ENCODE measurements at regions not wholly inside any gene's neighbourhood (a gene's known extent, or its start where the extent isn't known, plus 50 kb on each side); places are given as distances from the start of the nearest gene placed in this dataset.
A peak's percentile ranks its signal among the peaks of the same experiment; 100 is the strongest.

GRCh38 chr3:73808862-73809509 lies 184.2 kb upstream of the PDZRN3 start:
- no peak overlapping the region for H3K4me3 ChIP-seq
- intact Hi-C loops (cut with DNase I; ENCODE audit: low total_unique reads), result loop anchor here (10.0 kb wide), 1 partner anchor 294 kb away; no protein-coding TSS in a partner anchor

DNA sequence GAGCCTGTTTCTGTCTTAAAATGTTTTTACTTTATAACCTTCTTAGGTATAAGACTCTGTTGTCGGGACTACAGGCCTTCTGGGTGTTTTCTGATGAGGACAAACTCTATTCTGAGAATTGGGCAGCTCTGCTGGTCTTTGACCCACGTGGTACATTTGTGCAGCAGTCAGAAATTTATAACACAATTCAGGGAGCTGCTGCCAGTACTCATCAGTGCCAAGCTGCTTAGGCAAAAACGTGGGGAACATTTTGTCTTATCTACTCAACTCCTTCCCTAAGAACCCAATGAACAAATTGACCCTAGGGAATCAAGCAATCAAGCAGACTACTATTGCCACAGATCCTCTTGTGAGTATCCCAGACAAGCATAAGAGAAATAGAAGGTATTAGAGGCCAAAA lies 180.7 kb upstream of the PDZRN3 start:
- DNase-seq, result peak; percentile 87 to 92
- Histone ChIP-seq H3K9me3 (no peaks in the 10 kb centered on the region), H3K27ac (peak overlapping the region; percentile 78 to 89), H3K4me3 (no peak overlapping the region), H3K36me3 (no peaks in the 10 kb centered on the region), H3K27me3 (no peaks in the 10 kb centered on the region), H3K4me1 (peaks cover 0 to 48% (median 15%) of the 10 kb centered on the region in 4 donors)
- TF ChIP-seq, protein P1, sequence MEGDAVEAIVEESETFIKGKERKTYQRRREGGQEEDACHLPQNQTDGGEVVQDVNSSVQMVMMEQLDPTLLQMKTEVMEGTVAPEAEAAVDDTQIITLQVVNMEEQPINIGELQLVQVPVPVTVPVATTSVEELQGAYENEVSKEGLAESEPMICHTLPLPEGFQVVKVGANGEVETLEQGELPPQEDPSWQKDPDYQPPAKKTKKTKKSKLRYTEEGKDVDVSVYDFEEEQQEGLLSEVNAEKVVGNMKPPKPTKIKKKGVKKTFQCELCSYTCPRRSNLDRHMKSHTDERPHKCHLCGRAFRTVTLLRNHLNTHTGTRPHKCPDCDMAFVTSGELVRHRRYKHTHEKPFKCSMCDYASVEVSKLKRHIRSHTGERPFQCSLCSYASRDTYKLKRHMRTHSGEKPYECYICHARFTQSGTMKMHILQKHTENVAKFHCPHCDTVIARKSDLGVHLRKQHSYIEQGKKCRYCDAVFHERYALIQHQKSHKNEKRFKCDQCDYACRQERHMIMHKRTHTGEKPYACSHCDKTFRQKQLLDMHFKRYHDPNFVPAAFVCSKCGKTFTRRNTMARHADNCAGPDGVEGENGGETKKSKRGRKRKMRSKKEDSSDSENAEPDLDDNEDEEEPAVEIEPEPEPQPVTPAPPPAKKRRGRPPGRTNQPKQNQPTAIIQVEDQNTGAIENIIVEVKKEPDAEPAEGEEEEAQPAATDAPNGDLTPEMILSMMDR (IDR thresholded peaks at IDR 0.05), result no peak
- intact Hi-C loops (cut with DNase I; ENCODE audit: low total_unique reads), result loop anchor here (10.0 kb wide), 1 partner anchor 291 kb away; no protein-coding TSS in a partner anchor

More at GRCh38 chr3:73808862-73809509, 184.2 kb upstream of the PDZRN3 start:
- Histone ChIP-seq H3K4me1 (peaks cover 0 to 31% (median 15%) of the 10 kb centered on the region in 4 donors), H3K27ac (no peak overlapping the region), H3K36me3 (no peaks in the 10 kb centered on the region), H3K27me3 (no peaks in the 10 kb centered on the region), H3K9me3 (no peaks in the 10 kb centered on the region)
- DNase-seq, result no peak
- TF ChIP-seq, protein P1 (IDR thresholded peaks at IDR 0.05), result no peak

DNA sequence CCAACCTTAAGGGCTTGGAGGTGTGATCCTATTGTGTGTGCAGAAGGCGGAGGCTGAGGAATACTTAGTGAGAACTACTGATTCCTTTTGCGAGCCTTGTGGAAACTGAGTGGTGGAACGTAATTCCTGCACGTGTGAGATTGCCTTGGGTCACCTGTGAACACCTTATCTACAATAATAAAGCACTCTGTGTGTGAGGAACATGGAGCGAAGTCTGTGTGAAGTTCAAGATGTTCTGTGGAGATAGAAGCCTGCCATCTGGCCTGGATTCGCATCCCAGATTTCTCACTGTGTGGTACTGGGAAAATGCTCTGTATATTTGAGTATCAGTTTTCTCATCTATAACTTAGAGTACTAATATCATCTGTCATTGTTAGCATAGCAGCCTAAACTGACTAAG lies 179.5 kb upstream of the PDZRN3 start:
- peaks cover 0 to 48% (median 15%) of the 10 kb centered on the region in 4 donors for H3K4me1 ChIP-seq
- intact Hi-C loops (cut with DNase I; ENCODE audit: low total_unique reads), result loop anchor here (10.0 kb wide), 1 partner anchor 289 kb away; no protein-coding TSS in a partner anchor
- H3K27ac ChIP-seq, result peak overlapping the region; percentile 75 to 78
- H3K4me3 ChIP-seq, result no peak overlapping the region
- TF ChIP-seq, protein P1 (IDR thresholded peaks at IDR 0.05), result no peak
- H3K36me3 ChIP-seq, result no peaks in the 10 kb centered on the region
- no peaks in the 10 kb centered on the region for H3K9me3 ChIP-seq
- DNase-seq, result no peak
- H3K27me3 ChIP-seq, result no peaks in the 10 kb centered on the region

DNA sequence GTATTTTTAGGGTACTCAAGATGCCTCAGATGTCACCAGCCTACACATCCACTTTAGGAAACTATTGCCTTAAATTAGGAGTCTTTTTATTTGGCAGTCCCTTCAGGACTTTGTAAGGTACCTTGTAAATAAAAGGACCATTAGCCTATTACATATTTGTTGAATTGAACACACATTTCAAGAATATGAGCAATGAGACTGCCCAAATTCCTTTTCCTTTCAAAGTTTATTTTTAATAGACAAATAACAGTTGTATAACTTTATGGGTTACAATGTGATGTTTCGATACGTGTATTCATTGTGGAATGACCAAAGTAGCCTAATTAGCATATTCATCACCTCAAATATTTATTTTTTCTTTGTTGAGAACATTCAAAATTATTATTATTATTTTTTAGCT lies 176.7 kb upstream of the PDZRN3 start:
- Histone ChIP-seq H3K4me1 (peaks cover 0 to 38% (median 10%) of the 10 kb centered on the region in 4 donors), H3K36me3 (no peaks in the 10 kb centered on the region), H3K9me3 (no peaks in the 10 kb centered on the region), H3K4me3 (no peak overlapping the region), H3K27me3 (no peaks in the 10 kb centered on the region), H3K27ac (peak overlapping the region in 1 of 2 donors; percentile 14)
- TF ChIP-seq, protein P1 (IDR thresholded peaks at IDR 0.05), result no peak
- intact Hi-C loops (cut with DNase I; ENCODE audit: low total_unique reads), result loop anchor here (10.0 kb wide), 1 partner anchor 287 kb away; no protein-coding TSS in a partner anchor
- no peak for DNase-seq

- Histone ChIP-seq H3K4me1 (peaks cover 0 to 23% (median 0%) of the 10 kb centered on the region in 4 donors), H3K27me3 (no peaks in the 10 kb centered on the region), H3K4me3 (no peak overlapping the region), H3K9me3 (no peaks in the 10 kb centered on the region), H3K36me3 (no peaks in the 10 kb centered on the region), H3K27ac (no peak overlapping the region)
- DNase-seq, result no peak
- TF ChIP-seq, protein P1 (IDR thresholded peaks at IDR 0.05), result no peak
- intact Hi-C loops (cut with DNase I; ENCODE audit: low total_unique reads), result no loop called here
Observed at GRCh38 chr3:73797311-73797710, 172.6 kb upstream of the PDZRN3 start.

Measured in tibial artery (tissue), 4 donors.